WERI-Rb-1 (cell line): ENCODE measurements at regions not wholly inside any gene's neighbourhood (a gene's known extent, or its start where the extent isn't known, plus 50 kb on each side); places are given as distances from the start of the nearest gene placed in this dataset.
"Not testable (repeated sequence)": the region's sequence is repeated elsewhere in the genome, so short reads cannot be mapped to it uniquely, and the experiment has no call there.

Experiments
- DNase-seq: peaks from one replicate; pipeline ENCODE4 v3.0.0-alpha.2; 2020
- H3K27ac ChIP-seq: fragments of 250-450 bp; sonication (Bioruptor Pico); 2 replicates; pipeline ENCODE4 v1.5.1; 2020; ENCODE audit warnings: mild to moderate bottlenecking, moderate library complexity
- H3K27me3 ChIP-seq: fragments of 250-450 bp; sonication (Bioruptor Pico); 2 replicates; pipeline ENCODE4 v1.5.1; 2021; ENCODE audit warnings: mild to moderate bottlenecking, low read depth, moderate library complexity; ENCODE audit not compliant: insufficient read depth, severe bottlenecking
- H3K36me3 ChIP-seq: fragments of 250-450 bp; sonication (Bioruptor Pico); 2 replicates; pipeline ENCODE4 v1.5.1; 2020; ENCODE audit warnings: mild to moderate bottlenecking, moderate library complexity
- H3K4me3 ChIP-seq: 2 replicates; pipeline ENCODE4 v1.5.1; 2011; ENCODE audit warnings: low read depth, mild to moderate bottlenecking, control low read depth, low read length
- H3K9me3 ChIP-seq: fragments of 250-450 bp; sonication (Bioruptor Pico); 2 replicates; pipeline ENCODE4 v1.5.1; 2021; ENCODE audit warnings: mild to moderate bottlenecking, moderate library complexity; ENCODE audit not compliant: severe bottlenecking
- TF ChIP-seq, protein P1 (sequence below): IDR thresholded peaks from 2 replicates; pipeline ENCODE4 v1.5.1; 2011; ENCODE audit warnings: low read depth, mild to moderate bottlenecking, control low read depth, inconsistent platforms, low read length

DNA sequence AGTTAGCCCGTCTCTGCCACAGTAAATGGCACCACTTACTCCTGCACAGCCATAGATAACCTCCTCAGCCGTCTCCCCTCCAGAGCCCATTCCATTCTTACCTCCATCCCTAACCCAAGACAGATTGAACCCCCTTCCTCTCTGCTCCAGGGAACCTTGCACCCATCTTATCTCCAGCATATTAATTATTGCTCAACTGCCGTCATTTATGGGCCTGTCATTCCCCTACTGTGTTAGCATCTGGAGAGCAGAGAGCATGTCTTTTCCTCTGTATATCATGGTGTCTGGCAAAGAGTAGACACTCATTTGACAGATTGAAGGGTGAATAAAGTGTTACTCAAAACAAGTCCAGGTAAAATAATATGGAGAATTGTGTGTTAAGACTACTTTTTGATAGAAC lies 270.0 kb downstream of the CEP170 start:
- not testable (repeated sequence) for H3K27ac ChIP-seq, DNase-seq, H3K4me3 ChIP-seq, H3K36me3 ChIP-seq, H3K27me3 ChIP-seq, H3K9me3 ChIP-seq

DNA sequence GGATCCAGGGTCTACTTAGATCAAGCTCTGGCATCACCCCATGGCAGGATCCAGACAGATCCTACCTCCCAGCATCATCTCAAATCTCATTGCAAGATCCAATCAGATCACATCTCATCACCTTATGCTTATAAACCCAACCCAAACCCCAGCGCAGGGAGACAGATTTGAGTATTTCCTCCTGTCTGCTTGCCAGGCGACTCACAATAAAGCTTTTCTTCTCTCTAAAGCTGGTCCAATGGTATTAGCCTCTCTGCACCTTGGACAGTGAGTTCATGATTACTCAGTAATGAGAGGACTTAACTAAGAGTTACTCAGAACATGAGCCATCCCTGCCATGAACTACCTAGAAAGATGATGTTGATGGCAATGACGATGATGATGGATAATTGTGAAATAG lies 281.7 kb downstream of the CEP170 start:
- not testable (repeated sequence) for DNase-seq, H3K9me3 ChIP-seq, H3K27ac ChIP-seq, H3K4me3 ChIP-seq, H3K27me3 ChIP-seq, H3K36me3 ChIP-seq

DNA sequence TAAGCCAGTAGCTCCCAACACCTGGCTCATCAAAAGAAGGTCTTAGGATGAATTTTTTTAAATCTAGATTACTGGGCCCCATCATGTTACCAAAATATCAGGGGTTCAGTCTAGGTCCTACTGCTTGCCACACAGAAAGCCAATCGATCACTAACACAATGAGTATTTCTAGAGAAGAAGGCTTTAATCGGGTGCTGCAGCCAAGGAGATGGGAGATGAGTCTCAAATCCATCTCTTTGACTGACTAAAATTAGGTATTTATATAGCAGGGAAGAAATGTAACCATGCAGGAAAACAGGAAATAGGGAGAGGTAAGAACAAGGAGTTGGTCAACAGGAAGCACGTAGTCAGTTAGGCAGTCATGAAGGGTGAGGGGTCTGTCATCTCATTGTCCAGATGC lies 288.2 kb downstream of the CEP170 start:
- Histone ChIP-seq H3K9me3 (peaks cover 3% of the 10 kb centered on the region), H3K36me3 (no peaks in the 10 kb centered on the region), H3K27me3 (no peaks in the 10 kb centered on the region), H3K4me3 (no peak overlapping the region), H3K27ac (no peak overlapping the region)
- DNase-seq = no peak
- TF ChIP-seq, protein P1, sequence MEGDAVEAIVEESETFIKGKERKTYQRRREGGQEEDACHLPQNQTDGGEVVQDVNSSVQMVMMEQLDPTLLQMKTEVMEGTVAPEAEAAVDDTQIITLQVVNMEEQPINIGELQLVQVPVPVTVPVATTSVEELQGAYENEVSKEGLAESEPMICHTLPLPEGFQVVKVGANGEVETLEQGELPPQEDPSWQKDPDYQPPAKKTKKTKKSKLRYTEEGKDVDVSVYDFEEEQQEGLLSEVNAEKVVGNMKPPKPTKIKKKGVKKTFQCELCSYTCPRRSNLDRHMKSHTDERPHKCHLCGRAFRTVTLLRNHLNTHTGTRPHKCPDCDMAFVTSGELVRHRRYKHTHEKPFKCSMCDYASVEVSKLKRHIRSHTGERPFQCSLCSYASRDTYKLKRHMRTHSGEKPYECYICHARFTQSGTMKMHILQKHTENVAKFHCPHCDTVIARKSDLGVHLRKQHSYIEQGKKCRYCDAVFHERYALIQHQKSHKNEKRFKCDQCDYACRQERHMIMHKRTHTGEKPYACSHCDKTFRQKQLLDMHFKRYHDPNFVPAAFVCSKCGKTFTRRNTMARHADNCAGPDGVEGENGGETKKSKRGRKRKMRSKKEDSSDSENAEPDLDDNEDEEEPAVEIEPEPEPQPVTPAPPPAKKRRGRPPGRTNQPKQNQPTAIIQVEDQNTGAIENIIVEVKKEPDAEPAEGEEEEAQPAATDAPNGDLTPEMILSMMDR = no peak

DNA sequence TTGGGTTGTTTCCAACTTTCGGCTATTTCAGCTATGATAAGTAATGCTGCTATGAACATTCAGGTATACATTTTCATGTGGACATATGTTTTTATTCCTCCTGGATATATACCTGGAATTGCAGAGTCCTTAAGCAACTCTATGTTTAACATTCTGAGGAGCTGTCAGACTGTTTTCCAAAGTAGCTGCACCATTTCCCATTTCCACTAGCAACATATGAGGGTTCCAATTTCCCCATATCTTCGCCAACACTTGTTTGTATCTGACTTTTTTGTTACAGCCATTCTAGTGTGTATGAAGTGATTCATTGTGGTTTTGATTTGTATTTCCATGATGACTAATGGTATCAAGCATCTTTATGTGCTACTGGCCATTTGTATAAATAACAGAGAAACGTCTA lies 295.7 kb downstream of the CEP170 start:
- not testable (repeated sequence) for H3K27ac ChIP-seq, H3K36me3 ChIP-seq, H3K9me3 ChIP-seq, H3K27me3 ChIP-seq, DNase-seq, H3K4me3 ChIP-seq

GRCh38 chr1:242954945-242955344 lies 300.1 kb downstream of the CEP170 start:
- H3K27me3 ChIP-seq, H3K36me3 ChIP-seq, DNase-seq, H3K4me3 ChIP-seq, H3K27ac ChIP-seq, H3K9me3 ChIP-seq: not testable (repeated sequence)

DNA sequence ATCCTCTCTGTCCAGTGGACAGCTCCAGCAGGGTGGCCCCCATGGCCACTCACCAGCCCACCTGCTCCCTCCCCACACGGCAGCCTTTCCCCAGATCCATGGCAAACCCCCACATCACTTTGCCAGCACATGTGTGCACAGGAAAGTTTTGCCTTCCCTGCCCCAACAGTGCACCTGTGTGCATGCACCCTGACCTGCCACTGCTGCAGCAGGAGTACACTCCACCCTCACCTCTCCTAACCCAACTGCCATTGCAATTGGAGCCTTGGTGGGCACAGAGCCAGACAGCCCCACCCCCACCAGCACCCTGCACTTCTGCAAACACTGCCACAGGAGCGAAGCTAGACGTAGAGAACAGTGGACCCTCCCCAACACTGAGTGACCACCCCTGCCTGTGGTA lies 308.9 kb downstream of the CEP170 start:
- TF ChIP-seq, protein P1 = no peak

GRCh38 chr1:242936725-242937124 lies 318.4 kb downstream of the CEP170 start:
- H3K27ac ChIP-seq, H3K27me3 ChIP-seq, H3K36me3 ChIP-seq, H3K4me3 ChIP-seq, H3K9me3 ChIP-seq: not testable (repeated sequence)
- TF ChIP-seq, protein P1 = peak; percentile 79
- peak; percentile 81 for DNase-seq

More for the DNA sequence above, 308.9 kb downstream of the CEP170 start:
- Histone ChIP-seq H3K27me3 (no peaks in the 10 kb centered on the region), H3K27ac (no peak overlapping the region), H3K36me3 (no peaks in the 10 kb centered on the region), H3K9me3 (no peaks in the 10 kb centered on the region), H3K4me3 (no peak overlapping the region)
- no peak for DNase-seq

DNA sequence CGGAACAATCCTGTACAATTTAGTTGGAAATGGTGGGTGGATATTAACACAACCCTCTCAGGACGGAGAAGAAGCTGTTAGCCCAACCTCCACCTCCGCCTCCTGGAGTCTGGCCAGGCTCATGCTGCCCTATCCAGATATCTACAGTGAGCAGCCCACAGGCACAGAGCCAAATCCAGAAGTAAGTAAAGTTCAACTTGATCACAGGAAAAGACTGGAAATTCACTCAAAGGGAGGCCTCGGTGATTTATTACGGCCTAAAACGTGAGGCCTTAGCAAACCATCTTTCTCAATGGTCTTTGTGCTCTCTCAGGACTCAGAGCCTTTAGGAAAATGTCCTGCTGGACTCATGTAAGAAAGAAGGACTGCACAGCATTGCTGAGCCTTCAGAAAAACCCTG lies 330.4 kb downstream of the CEP170 start:
- DNase-seq, H3K9me3 ChIP-seq, H3K27me3 ChIP-seq, H3K27ac ChIP-seq, H3K4me3 ChIP-seq, H3K36me3 ChIP-seq: not testable (repeated sequence)

GRCh38 chr1:242923603-242924002 lies 331.5 kb downstream of the CEP170 start:
- H3K27me3 ChIP-seq, H3K27ac ChIP-seq, H3K4me3 ChIP-seq, H3K9me3 ChIP-seq, H3K36me3 ChIP-seq, DNase-seq: not testable (repeated sequence)

DNA sequence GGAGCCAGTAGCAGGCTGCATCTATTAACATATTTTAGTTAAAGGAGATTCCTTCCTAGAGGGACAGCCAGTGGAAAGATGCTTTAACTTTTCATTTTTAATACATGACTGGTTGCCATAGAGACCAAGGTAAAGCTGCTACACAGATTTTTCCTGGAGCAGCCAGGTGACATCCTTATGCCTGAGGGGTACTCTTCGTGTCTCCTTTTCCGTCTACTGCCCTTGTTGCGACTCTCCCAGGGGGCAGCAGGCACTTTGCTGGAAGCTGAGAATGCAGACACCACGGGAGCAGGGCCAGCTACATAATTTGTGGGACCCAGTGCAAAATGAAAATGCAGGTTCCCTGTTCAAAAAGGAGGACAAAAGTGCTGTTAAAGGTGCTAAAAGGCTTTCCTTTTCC lies 340.4 kb downstream of the CEP170 start:
- DNase-seq, H3K4me3 ChIP-seq, H3K36me3 ChIP-seq, H3K27ac ChIP-seq, H3K9me3 ChIP-seq, H3K27me3 ChIP-seq: not testable (repeated sequence)

DNA sequence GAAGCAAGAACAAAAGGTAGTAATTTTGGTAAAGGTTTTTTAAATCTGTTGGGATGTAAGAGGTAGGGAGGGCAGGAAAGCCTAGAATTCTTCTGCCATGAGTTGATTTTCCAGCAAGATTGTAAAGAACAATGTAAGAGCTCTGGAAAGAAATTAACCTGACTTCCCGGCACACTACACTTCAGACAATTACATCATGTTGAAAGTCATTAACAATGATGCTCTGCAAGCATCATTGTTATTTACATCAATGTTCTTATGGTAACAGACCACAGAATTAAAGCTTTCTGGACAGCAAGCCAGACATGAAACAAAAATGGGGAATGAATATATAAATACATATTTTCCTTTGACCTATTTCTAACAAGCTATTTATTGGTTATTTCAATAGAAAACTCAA lies 342.2 kb downstream of the CEP170 start:
- not testable (repeated sequence) for H3K27ac ChIP-seq, H3K27me3 ChIP-seq, DNase-seq, H3K4me3 ChIP-seq, H3K36me3 ChIP-seq, H3K9me3 ChIP-seq

DNA sequence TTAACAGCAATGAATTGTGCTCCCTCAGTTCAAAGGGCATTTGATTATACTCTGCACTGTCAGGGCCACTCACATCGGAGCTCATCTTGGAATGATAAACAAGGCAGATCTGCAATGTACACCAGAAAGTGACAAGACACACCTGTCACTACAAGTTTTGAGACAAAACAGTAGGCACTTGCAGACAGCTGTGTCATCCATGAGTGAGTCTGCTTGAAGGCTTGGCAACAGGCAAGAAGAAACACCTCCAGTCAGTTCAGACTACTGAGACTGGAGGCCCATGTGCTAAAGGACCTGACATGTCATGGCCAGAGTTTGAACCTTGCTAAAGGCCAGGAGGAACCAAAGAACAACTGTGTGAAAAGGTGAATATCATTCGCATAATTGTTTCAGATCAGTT lies 354.5 kb downstream of the CEP170 start:
- H3K27ac ChIP-seq, H3K27me3 ChIP-seq, H3K4me3 ChIP-seq, H3K36me3 ChIP-seq, H3K9me3 ChIP-seq, DNase-seq: not testable (repeated sequence)
